Activated T-helper 1 cell treated with anti-CD3 and anti-CD28 coated beads, Interleukin-2, amount 50 U/mL, for 16 hours (primary cell): ENCODE measurements at regions not wholly inside any gene's neighbourhood (a gene's known extent, or its start where the extent isn't known, plus 50 kb on each side); places are given as distances from the start of the nearest gene placed in this dataset.
"Not testable (repeated sequence)": the region's sequence is repeated elsewhere in the genome, so short reads cannot be mapped to it uniquely, and the experiment has no call there.

Experiments
- DNase-seq, 2 donors: peaks; one replicate each; pipeline ENCODE4 v3.0.0-alpha.2; 2020; ENCODE audit warnings: low read depth in 1 of 2, low spot score in 1 of 2

DNA sequence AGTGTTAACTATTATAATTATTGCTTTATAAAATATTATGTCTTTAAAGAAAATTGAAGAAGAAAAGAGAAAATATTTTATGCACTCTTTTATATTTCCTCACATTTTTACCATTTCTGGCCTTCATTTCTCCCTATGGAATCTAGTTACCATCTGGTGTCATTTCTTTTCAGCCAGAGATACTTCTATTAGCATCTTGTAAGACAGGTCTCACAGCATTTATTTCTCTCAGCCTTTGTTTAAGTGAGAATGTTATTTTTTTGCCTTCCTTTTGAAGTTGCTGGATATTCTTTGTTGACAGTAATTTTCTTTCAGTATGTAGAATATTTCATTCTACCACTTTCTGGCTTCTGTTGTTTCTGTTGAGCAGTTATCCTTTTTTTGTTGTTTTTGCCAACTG is 652.1 kb upstream of the CITED2 start:
- DNase-seq = no peak

DNA sequence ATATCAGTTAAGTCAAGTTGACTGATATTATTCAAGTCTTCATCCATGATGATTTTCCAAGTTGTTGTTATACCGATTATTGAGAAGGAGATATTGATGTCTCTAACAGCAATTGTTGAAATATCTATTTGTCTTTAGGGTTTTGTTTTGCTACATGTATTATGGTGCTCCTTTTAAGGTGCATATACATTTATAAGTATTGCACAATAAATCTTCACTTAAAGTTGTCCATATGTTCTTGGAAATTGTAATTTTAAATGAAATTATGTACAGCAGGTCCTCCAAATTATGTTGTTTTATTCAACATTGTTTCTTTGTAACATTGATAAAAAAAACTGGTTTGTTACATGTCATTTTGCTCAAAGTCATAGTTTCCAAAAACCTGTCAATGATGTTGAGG is 650.7 kb upstream of the CITED2 start:
- no peak for DNase-seq

DNA sequence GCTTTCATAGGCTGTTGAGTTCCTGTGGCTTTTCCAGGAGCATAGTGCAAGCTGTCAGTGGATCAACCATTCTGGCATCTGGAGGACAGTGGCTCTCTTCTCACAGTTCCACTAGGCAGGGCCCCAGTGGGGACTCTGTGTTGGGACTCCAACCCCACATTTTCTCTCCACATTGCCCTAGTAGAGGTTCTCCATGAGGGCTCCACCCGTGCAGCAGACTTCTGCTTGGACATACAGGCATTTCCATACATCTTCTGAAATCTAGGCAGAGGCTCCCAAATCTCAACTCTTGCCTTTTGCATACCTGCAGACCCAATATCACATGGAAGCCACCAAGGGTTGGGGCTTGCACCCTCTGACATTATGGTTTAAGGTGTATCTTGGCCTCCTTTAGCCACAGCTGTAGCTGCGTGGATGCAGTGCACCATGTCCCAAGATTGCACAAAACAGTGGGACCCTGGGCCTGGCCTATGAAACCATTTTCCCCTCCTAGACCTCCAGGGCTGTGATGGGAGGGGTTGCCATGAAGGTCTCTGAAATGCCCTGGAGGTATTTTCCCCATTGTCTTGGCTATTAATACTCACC is 645.9 kb upstream of the CITED2 start:
- DNase-seq = no peak

DNA sequence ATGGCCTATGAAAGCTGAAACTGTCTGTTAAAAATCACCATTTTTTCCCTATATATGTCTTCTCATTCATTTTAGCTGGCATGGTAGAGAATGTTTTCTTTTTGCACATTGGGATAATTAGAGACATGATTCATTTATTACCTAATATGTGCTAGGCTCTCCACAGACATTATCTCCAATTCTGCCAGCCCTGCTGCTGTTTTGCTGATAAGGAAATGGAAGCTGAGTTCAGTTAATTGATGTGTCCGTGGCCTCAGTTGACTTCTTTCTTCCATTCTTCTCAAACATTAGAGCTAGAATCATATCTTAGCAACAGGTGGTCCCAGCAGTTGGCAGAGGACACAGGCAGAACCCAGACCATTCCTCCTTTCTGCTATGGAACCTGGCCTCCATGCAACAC is 644.1 kb upstream of the CITED2 start:
- DNase-seq = no peak

DNA sequence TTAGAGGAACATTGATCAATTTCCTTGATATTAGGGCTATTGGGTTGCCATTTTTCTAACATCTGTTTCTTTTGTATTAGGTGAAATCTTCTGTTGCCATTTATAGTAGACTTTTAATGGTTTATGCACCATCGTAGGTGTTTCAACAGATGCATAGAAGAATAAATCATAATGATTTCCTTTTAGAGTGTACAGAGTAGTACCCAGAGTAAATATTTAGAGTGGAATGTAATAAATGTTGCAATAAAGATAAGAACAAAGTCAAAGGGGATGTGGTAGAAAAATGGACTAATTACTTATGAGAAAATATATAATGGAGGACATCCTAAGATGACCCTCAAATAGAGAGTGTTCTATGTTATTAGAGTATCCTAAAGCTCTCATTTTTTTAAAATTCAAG is 643.0 kb upstream of the CITED2 start:
- no peak for DNase-seq

DNA sequence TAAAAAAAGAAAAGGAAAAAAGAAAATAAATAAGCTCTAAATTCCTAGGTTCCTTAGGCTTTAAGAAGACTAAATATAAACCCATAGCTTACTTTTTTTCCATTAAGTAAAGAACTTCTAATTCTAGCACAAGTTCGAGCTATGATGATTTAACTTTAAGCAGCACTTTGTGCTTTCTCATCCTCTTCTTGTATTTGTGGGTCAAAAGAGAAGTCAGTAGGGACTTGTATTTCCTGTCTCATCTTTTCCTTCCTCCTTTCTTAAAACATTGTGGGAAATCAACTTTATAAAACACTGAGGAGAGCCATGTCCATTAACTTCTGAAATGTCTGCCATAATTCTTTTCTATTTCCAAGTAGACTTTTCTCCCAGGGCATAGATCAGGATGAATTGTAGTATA is 637.7 kb upstream of the CITED2 start:
- DNase-seq = no peak

DNA sequence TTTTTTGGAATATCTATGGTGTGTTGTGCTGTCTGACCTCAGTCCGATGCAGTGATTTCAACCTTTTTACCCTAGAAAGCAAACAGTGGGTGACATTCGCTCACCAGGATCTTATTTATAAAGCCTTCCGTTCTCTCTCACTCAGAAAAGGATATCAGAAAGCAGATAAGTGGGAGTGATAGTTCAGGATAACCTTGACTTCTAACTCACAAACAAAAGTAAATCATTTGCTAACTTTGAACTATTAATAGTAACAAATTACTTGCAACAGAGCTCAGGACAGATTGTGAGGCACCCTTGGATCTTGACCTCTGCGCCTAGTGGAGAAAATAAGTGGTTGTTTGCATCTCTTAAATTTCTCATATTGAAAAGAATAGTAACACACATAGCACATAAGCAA is 637.1 kb upstream of the CITED2 start:
- DNase-seq = no peak

DNA sequence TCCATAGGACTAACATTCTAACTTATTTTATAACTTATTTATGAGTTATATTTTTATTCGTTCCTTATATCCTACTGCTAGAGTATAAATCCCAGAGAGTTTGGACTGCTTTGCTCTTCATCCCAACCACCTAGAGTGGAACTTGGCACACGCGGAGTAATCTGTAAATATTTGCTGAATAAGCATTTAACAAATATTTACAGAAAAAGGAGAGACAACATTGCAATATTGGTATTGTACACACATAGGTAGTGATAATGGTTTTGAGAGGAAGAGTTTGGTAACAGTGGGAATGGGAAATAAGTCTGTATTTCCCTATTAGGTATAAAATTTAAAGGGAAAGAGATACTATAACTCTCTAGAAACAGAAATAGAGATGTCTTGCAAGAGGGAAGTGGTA is 634.8 kb upstream of the CITED2 start:
- no peak for DNase-seq

DNA sequence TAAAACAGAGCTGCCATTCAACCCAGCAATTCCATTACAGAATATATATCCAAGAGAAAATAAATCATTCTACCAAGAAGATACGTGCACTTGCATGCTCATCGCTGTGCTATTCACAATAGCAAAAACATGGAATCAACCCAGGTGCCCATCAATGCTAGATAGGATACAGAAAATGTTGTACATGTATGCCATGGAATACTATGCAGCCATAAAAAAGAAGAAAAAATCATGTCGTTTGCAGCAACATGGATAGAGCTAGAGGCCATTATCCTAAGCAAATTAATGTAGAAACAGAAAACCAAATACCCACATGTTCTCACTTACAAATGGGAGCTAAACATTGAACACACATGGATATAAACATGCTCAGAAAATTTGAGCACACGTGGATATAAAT is 633.1 kb upstream of the CITED2 start:
- no peak for DNase-seq

DNA sequence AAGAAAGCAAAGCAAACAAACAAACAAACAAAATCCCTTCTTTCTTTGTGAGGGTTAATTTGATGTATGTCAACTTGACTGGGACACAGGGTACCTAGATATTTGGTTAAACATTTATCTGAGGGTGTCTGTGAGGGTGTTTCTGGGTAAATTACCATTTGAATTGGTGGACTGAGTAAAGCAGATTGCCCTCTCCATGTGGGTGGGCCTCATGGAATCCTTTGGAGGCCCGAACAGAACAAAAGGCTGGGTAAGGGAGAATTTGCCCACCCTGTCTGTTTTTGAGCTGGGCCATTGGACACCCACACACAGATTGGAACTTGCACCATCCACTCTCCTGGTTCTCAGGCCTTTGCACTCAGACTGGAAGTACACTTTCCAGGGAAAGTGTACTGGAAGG is 628.8 kb upstream of the CITED2 start:
- no peak for DNase-seq

DNA sequence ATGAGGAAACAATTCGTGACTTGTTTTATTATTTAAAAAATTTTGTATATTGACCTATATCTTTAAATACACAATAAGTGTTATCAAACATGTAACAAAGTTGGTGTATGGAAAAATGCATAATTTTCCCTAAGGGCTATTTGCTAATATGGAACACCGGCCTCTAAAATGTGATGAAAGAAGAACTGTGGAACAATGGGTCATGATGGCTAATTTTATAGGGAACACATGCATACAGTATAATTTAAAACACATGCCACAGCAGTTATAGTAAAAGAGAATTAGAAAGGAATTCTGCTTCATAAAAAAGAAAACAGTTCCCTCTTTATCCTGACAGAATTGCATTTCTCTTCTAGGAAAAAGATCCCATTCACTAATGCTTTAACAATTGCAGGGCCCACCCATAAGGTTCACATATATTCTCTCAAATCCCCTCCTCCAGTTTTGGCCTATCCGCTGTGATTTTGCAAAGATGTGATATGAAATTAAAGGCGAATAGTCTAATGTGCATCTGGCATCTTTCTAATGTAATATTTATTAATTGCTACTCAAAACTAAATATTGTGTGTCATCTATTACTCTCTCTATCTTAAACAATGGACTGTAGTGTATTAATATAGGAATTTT is 628.1 kb upstream of the CITED2 start:
- no peak for DNase-seq

DNA sequence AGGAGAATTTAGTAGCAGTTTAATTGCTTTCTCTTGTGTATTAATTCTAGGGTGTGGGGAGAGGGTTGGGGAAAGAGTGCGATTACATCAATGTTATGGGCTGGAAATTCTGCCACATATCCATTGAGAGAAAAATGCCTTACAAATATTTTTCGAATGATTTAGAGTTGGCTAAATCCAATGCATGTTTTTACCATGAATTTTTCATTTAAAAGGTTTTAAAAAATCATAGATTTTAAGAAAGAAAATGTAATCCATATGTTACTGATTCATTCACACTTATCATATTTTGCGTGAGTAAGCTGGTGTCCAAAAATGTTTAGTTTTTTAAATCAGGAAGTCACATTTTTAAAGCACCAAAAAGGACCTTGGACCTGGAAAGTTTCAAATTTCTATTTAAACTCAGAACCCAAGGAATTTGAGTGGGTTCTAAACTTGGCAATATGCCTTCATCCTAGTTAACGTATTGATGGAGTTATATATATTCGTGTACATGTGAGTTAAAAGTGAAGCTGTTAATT is 627.4 kb upstream of the CITED2 start:
- DNase-seq = no peak

DNA sequence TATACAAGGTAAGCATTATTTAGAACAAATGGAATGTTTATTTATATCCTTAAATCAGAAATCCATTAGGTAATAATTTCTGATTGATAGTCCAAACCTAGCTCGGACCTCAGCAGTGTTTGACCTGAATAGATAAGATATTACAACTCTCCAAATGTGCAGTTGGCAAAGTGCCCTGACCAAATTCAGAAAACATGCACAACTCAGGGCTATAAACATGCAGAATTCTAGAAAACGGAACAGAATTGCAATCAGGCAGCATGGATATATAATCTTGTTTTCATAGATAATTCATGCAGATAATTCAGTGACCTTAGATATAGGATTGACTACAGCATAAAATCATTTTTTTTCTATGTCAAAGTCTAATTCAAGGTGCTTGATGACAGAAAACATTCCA is 626.6 kb upstream of the CITED2 start:
- DNase-seq = no peak

DNA sequence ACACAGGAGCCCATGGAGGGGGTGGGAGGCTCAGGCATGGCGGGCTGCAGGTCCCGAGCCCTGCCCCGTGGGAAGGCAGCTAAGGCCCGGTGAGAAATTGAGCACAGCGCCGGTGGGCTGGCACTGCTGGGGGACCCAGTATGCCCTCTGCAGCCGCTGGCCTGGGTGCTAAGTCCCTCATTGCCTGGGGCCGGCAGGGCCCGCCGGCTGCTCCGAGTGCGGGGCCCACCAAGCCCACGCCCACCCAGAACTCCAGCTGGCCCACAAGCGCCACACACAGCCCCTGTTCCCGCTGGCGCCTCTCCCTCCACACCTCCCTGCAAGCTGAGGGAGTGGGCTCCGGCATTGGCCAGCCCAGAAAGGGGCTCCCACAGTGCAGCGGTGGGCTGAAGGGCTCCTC is 625.2 kb upstream of the CITED2 start:
- not testable (repeated sequence) for DNase-seq

DNA sequence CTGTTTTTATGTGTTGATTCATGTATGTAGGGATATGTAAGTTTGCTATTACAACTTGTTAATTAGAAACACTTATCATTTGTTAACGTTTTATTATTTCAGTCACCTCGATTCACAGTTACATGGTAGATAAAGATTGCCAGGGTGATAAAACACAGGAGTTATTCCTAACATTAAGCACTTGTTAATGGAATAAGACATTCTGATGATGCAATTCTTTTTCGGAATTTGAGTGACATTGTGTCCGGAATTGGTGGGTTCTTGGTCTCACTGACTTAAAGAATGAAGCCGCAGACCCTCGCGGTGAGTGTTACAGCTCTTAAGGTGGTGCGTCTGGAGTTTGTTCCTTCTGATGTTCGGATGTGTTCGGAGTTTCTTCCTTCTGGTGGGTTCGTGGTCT is 624.0 kb upstream of the CITED2 start:
- DNase-seq = not testable (repeated sequence)

DNA sequence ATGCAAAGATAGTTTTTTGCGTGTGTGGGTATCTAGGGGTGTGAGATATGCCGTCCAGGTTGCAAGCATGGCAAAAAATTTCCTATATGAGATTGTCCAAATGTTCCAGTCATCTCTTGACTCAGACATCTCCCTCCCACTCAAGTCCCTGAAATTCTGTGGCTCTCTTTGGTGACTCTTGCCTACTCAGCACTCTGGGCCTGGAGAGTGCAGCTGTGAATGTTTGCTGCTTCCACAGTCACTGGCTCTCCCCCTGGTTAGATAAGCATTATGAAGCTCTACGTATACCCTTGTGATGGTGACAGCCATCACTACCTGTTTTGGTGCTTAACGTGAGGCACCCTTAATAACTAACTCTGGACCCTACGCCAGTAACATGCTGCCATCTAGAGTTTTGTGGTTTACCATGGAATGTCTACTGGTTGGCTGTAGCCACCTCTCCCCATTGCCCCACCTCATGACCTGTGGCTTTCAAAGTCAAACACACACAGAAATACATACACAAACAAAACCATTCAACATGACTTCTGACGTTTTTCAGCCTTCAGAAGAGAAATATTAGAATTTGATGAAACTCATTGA is 621.9 kb upstream of the CITED2 start:
- DNase-seq = no peak

DNA sequence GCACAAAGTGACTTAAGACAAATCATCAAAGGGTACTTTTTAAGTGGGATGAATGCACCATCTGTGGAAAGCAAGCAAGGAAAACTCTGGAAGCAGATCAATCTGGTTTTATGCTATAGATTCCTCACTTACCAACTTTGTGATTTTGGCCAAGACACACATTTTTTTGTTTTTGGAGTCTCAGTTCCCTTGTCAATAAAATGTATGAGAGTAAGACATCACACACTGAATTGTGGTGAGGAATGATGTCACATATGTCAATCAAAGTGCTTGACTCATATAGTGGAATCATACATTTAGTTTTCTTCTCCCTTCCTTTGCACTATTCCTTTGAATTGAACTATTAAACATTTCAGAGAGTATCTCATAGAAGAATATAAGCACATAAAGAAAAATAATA is 620.5 kb upstream of the CITED2 start:
- DNase-seq = no peak

DNA sequence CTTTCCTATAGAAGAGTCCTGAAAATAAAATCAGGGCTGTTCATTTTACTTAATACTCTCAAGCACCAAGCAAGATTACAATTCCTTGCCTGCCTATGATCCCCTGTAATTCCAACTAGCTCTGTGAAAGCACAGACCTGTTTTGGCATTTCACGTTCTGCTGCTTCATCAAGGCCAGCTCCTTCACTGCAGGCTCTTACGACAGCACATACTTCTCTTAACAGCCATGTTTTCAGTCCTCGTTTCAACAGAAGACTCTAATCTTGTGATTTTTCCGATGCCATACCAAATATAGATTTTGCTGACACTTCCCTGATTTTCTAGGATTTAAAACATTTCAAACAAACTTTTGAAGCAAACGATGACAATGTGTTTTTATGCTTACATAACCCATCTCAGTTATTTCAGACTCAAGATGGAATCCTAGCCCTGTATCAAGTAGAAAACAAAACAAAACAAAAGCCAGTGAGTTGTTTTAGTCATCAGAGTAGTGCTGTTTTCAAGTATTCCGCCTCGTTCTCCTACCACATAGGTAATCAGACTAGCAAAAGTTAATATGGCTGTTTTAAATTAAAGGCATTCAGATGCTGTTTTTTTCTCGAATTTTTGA is 616.5 kb upstream of the CITED2 start:
- no peak for DNase-seq

DNA sequence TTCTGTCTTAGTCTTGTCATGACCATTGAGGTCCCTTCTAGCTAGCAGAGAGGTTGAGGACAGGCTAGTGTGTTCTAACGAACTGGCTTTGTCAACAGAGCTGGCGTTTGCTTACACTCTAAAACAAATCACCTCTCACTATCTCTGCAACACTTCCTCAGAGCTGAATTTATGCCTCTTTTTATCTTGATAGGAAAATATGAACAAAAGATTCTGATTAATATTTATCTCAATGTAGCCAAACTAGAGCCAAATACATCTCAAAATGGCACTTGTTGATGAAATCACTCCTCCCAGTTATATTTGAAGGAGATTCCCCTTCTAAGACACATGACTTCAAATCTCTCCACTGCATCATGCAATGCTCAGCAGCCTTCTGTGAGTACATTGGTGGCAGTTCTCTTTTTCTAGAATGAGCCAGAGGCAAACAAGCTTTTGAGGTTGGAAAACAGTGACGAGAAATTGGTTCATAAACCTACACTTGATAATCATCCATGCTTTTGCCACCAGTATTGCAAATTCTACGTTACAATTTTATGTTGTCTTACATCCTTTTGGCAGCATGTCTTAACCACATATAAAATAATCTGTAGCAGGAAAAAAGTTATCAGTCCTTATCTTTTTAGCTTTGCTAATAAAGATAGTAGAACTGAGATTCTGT is 615.7 kb upstream of the CITED2 start:
- no peak for DNase-seq

DNA sequence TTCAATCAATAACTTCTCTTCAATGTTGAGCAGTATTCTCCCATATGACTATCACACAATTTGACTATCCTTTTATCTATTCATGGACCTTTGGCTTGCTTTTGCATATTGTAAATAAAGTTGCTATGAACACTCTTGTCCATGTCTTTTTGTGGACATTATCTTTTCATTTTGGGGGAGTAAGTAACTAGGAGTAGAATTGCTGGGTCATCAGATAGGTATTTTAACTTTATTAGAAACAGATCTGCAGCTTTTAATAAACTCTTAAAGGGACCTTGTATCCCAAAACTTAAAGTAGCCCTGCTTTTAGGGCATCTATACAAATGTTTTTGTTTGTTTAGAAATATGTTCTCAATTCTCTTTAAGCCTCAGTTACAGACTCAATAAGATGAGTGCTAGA is 614.2 kb upstream of the CITED2 start:
- no peak for DNase-seq

DNA sequence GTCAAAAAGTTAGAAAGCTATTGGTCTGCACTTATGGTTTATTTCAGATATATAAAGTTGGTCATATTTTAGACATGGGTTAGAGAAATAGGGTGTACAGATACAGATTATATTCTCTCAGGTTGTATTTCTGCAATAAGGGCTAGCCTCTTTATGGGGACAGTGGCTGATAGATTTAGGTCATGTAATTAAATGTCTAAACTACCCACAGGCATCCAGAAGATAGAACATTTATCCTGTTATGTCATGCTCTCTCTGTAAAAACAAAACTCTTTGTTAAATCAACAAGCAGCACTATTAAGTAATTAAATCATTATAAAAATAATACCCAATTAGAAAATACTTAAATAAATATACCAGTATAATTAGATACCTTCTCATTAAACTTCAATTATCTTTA is 612.6 kb upstream of the CITED2 start:
- no peak for DNase-seq

DNA sequence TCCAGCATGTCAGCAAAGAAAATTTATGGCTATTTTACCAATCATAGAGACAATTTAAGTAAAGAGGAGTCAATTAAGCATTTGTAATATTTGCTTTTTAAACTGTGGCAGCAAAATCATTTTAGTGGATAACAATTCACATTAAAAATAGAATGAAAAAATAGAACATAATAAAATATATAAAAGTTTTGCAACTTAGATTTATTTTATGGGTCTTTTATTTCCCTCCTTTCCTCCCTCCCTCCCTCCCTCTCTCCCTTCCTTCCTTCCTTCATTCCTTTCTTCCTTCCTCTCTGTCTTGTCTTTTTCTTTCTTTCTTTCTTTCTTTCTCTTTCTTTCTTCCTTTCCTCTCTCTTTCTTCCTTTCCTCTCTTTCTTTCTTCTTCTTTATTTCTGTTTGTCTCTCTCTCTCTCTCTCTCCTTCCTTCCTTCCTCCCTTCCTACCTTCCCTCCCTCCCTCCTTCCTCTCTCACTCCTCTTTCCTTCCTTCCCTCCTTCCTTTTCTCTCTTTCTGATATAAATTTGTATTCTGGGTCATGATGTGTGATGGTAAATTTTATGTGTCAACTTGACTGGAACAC is 610.9 kb upstream of the CITED2 start:
- DNase-seq = no peak
